SU-DHL-6 (cell line): ENCODE measurements at regions not wholly inside any gene's neighbourhood (a gene's known extent, or its start where the extent isn't known, plus 50 kb on each side); places are given as distances from the start of the nearest gene placed in this dataset.

Experiments used
- H2AFZ ChIP-seq: fragments of 200-600 bp; sonication (generic); 2 replicates; pipeline ENCODE4 v1.6.1; 2014; ENCODE audit warnings: low read depth, mild to moderate bottlenecking, moderate library complexity, mixed read lengths, antibody characterized with exemption, low read length; ENCODE audit not compliant: severe bottlenecking
- H3F3A ChIP-seq: fragments of 200-600 bp; shearing (Covaris generic); 2 replicates; pipeline ENCODE4 v1.6.0; 2016; ENCODE audit warnings: antibody characterized with exemption, mild to moderate bottlenecking; ENCODE audit not compliant: insufficient read depth
- H3K27ac ChIP-seq: fragments of 200-600 bp; sonication (generic); 2 replicates; pipeline ENCODE4 v1.5.1; 2016; ENCODE audit warnings: low read depth, mild to moderate bottlenecking, low read length, moderate library complexity, mixed read lengths
- H3K27me3 ChIP-seq: fragments of 200-600 bp; sonication (generic), shearing (Covaris generic); 2 replicates; pipeline ENCODE4 v1.6.0; 2014; ENCODE audit warnings: mild to moderate bottlenecking, low read length
- H3K36me3 ChIP-seq: fragments of 200-600 bp; sonication (generic); 2 replicates; pipeline ENCODE4 v1.6.1; 2014; ENCODE audit warnings: mild to moderate bottlenecking, low read length, mixed read lengths
- H3K4me2 ChIP-seq: fragments of 300-600, 200-600 bp; shearing (Covaris generic), sonication (generic); 2 replicates; pipeline ENCODE4 v1.6.0; 2014; ENCODE audit warnings: low read length, low read depth, mild to moderate bottlenecking; ENCODE audit not compliant: poor library complexity, severe bottlenecking
- H3K4me3 ChIP-seq: fragments of 200-600 bp; sonication (generic); 2 replicates; pipeline ENCODE4 v1.5.1; 2014; ENCODE audit warnings: antibody characterized with exemption, low read length, mild to moderate bottlenecking, mixed read lengths; ENCODE audit not compliant: insufficient read depth, poor library complexity, severe bottlenecking
- H3K79me2 ChIP-seq: fragments of 200-600 bp; sonication (generic); 2 replicates; pipeline ENCODE4 v1.6.1; 2014; ENCODE audit warnings: mild to moderate bottlenecking, low read length, moderate library complexity; ENCODE audit not compliant: insufficient read depth
- H3K9ac ChIP-seq: fragments of 200-600 bp; sonication (generic); 2 replicates; pipeline ENCODE4 v1.7.0; 2014; ENCODE audit warnings: mild to moderate bottlenecking, low read length
- H3K9me2 ChIP-seq: fragments of 200-600 bp; sonication (generic); replicated peaks from 2 replicates; pipeline ENCODE4 v1.6.1; 2014; ENCODE audit warnings: low read length; ENCODE audit not compliant: insufficient read depth
- H3K9me3 ChIP-seq: fragments of 200-600 bp; sonication (generic); 2 replicates; pipeline ENCODE4 v1.6.1; 2014; ENCODE audit warnings: low read length, mixed read lengths; ENCODE audit not compliant: insufficient read depth
- H4K20me1 ChIP-seq: fragments of 200-600 bp; sonication (generic); 2 replicates; pipeline ENCODE4 v1.6.1; 2014; ENCODE audit warnings: low read depth, mild to moderate bottlenecking, antibody characterized with exemption, low read length, moderate library complexity, mixed read lengths
- CTCF ChIP-seq: fragments of 200-600 bp; sonication (generic); IDR thresholded peaks from one replicate; pipeline ENCODE4 v1.5.1; 2017; ENCODE audit warnings: antibody characterized with exemption, mild to moderate bottlenecking, low read length, moderate library complexity; ENCODE audit not compliant: insufficient read depth, poor library complexity, severe bottlenecking
- EZH2phosphoT487 ChIP-seq: fragments of 200-600 bp; sonication (generic), shearing (Covaris generic); conservative IDR thresholded peaks from 2 replicates; pipeline ENCODE4 v1.6.1; 2018; ENCODE audit warnings: mild to moderate bottlenecking, antibody characterized with exemption, low read length, moderate library complexity, mixed read lengths

GRCh38 chr5:63573380-63573779, 388.9 kb downstream of the HTR1A start:
- no peaks in the 10 kb centered on the region for H3K9me3 ChIP-seq
- no peak overlapping the region for H3K9ac ChIP-seq
- no peaks in the 10 kb centered on the region for H3K79me2 ChIP-seq
- H4K20me1 ChIP-seq = no peaks in the 10 kb centered on the region
- no peak for TF ChIP-seq CTCF
- no peak for TF ChIP-seq EZH2phosphoT487
- H3K36me3 ChIP-seq = no peaks in the 10 kb centered on the region
- no peaks in the 10 kb centered on the region for H3K27me3 ChIP-seq
- no peak overlapping the region for H3K4me3 ChIP-seq
- H3K4me2 ChIP-seq = no peak overlapping the region
- no peaks in the 10 kb centered on the region for H3F3A ChIP-seq
- no peak overlapping the region for H3K27ac ChIP-seq
- H3K9me2 ChIP-seq = no peaks in the 10 kb centered on the region
- H2AFZ ChIP-seq = no peak overlapping the region

- Histone ChIP-seq H3K27ac (no peak overlapping the region), H3K4me3 (no peak overlapping the region), H3K4me2 (no peak overlapping the region), H3K9me3 (no peaks in the 10 kb centered on the region), H3K9me2 (no peaks in the 10 kb centered on the region), H3K36me3 (no peaks in the 10 kb centered on the region), H3K27me3 (no peaks in the 10 kb centered on the region), H3K79me2 (no peaks in the 10 kb centered on the region), H3F3A (no peaks in the 10 kb centered on the region), H4K20me1 (no peaks in the 10 kb centered on the region), H3K9ac (no peak overlapping the region), H2AFZ (no peak overlapping the region)
- TF ChIP-seq EZH2phosphoT487 = no peak
- no peak for TF ChIP-seq CTCF
These were observed 389.5 kb downstream of the HTR1A start for GRCh38 chr5:63572740-63573139.

GRCh38 chr5:63570752-63571151, 391.5 kb downstream of the HTR1A start:
- no peak overlapping the region for H3K9ac ChIP-seq
- no peak overlapping the region for H3K4me3 ChIP-seq
- H3K79me2 ChIP-seq = no peaks in the 10 kb centered on the region
- no peak for TF ChIP-seq EZH2phosphoT487
- TF ChIP-seq CTCF = no peak
- H3K27me3 ChIP-seq = no peaks in the 10 kb centered on the region
- H4K20me1 ChIP-seq = no peaks in the 10 kb centered on the region
- no peaks in the 10 kb centered on the region for H3K9me2 ChIP-seq
- H3F3A ChIP-seq = no peaks in the 10 kb centered on the region
- H3K4me2 ChIP-seq = no peak overlapping the region
- H3K27ac ChIP-seq = no peak overlapping the region
- no peaks in the 10 kb centered on the region for H3K9me3 ChIP-seq
- H2AFZ ChIP-seq = no peak overlapping the region
- H3K36me3 ChIP-seq = no peaks in the 10 kb centered on the region

- Histone ChIP-seq H3K4me3 (no peak overlapping the region), H3K9me2 (no peaks in the 10 kb centered on the region), H3K9ac (no peak overlapping the region), H2AFZ (no peak overlapping the region), H3K9me3 (peaks cover 9% of the 10 kb centered on the region; the same call in 1 of the 2 replicates), H3K27me3 (no peaks in the 10 kb centered on the region), H3F3A (no peaks in the 10 kb centered on the region), H3K36me3 (no peaks in the 10 kb centered on the region), H3K27ac (no peak overlapping the region), H3K79me2 (no peaks in the 10 kb centered on the region), H4K20me1 (no peaks in the 10 kb centered on the region), H3K4me2 (no peak overlapping the region)
- TF ChIP-seq EZH2phosphoT487 = no peak
- no peak for TF ChIP-seq CTCF
These were observed 397.5 kb downstream of the HTR1A start for GRCh38 chr5:63564789-63565188.
